Liver (tissue), 3 donors: ENCODE measurements at regions not wholly inside any gene's neighbourhood (a gene's known extent, or its start where the extent isn't known, plus 50 kb on each side); places are given as distances from the start of the nearest gene placed in this dataset.

Experiments used
- GABPA ChIP-seq, 2 donors: IDR thresholded peaks in 1 of 2; conservative IDR thresholded peaks in 1 of 2; 2 replicates each; pipeline ENCODE4 v1.6.1; 2016; ENCODE audit warnings: antibody characterized with exemption in 2 of 2, mild to moderate bottlenecking in 1 of 2, moderate library complexity in 1 of 2
- HNF4A ChIP-seq, 2 donors: conservative IDR thresholded peaks; 2 replicates each; pipeline ENCODE4 v1.6.1; 2016; ENCODE audit warnings: antibody characterized with exemption in 2 of 2, mild to moderate bottlenecking in 2 of 2
- JUND ChIP-seq, 2 donors: IDR thresholded peaks; 2 replicates each; pipeline ENCODE4 v1.6.1; 2016; ENCODE audit warnings: antibody characterized with exemption in 2 of 2
- RAD21 ChIP-seq, 2 donors: IDR thresholded peaks; 2 replicates each; pipeline ENCODE4 v1.6.1; 2016; ENCODE audit warnings: antibody characterized with exemption in 2 of 2, mild to moderate bottlenecking in 2 of 2
- RXRA ChIP-seq, 2 donors: IDR thresholded peaks; 2 replicates each; pipeline ENCODE4 v1.6.1; 2017 to 2018; ENCODE audit warnings: antibody characterized with exemption in 2 of 2, mild to moderate bottlenecking in 1 of 2
- SP1 ChIP-seq: IDR thresholded peaks from 2 replicates; pipeline ENCODE4 v1.6.1; 2018; ENCODE audit warnings: antibody characterized with exemption, mild to moderate bottlenecking
- TAF1 ChIP-seq: conservative IDR thresholded peaks from 2 replicates; pipeline ENCODE4 v1.6.1; 2016; ENCODE audit warnings: antibody characterized with exemption, mild to moderate bottlenecking
- YY1 ChIP-seq: IDR thresholded peaks from 2 replicates; pipeline ENCODE4 v1.6.1; 2016; ENCODE audit warnings: antibody characterized with exemption, mild to moderate bottlenecking
- TF ChIP-seq, protein P1 (sequence below): fragments of 150-350 bp; IDR thresholded peaks from 2 replicates; pipeline ENCODE4 v1.5.1; 2017; ENCODE audit warnings: improper control_type of control experiment, low read depth, low read length; ENCODE audit not compliant: missing input control
- TF ChIP-seq, protein P2 (sequence below): IDR thresholded peaks from 2 replicates; pipeline ENCODE4 v1.6.1; 2016; ENCODE audit warnings: antibody characterized with exemption
- TF ChIP-seq, protein P3 (sequence below): IDR thresholded peaks from 2 replicates; pipeline ENCODE4 v1.6.1; 2016; ENCODE audit warnings: antibody characterized with exemption, mild to moderate bottlenecking
- TF ChIP-seq, protein P4 (sequence below): IDR thresholded peaks from 2 replicates; pipeline ENCODE4 v1.6.1; 2016; ENCODE audit warnings: antibody characterized with exemption
- TF ChIP-seq, protein P5 (sequence below): IDR thresholded peaks from 2 replicates; pipeline ENCODE4 v1.6.1; 2016; ENCODE audit warnings: antibody characterized with exemption
- donor health status: healthy.
- donor health status: healthy.

DNA sequence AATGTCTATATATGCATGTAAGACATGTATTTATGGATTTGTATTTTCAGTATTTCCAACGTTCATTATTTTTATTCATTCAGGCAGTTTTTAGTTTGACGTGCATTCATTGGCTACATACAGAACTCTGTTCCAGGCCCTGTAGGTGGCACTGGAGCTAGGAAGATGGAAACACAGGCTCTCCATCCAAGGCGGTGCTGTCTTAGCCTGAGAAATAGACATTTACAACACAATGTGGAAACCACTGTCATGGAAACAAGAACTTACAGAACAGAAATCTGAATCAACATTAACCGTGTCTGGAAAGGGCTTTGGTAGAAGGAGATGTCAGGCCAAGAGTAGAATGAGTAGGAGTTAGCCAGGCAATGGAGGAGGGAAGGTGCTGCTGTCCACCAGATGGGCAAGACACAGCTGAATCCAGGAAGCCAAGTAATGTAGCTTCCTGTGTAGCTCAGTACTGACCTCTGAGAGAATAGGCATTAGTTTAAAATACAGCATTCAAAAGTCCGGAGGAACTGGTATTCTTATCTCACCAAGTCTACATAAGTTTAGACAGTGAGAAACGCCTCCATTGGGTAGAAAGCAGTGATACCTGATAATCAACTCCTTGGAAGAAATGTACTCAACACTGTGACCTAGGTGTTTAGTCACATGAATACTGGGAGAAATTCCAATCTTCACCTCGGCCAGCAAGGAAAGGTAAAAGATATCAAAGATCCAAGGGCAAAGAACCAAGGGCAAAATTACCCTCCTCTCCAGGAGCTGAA, 388.6 kb upstream of the CDH6 start:
- TF ChIP-seq GABPA (IDR thresholded peaks at IDR 0.05 in 1 of 2, conservative IDR thresholded peaks at IDR 0.05 in 1 of 2) (no peak), RXRA (IDR thresholded peaks at IDR 0.05) (no peak), TAF1 (no peak), JUND (IDR thresholded peaks at IDR 0.05) (no peak), SP1 (no peak), YY1 (no peak), RAD21 (IDR thresholded peaks at IDR 0.05) (peak; percentile 25 to 26), HNF4A (conservative IDR thresholded peaks at IDR 0.05) (no peak)
- TF ChIP-seq, protein P1, sequence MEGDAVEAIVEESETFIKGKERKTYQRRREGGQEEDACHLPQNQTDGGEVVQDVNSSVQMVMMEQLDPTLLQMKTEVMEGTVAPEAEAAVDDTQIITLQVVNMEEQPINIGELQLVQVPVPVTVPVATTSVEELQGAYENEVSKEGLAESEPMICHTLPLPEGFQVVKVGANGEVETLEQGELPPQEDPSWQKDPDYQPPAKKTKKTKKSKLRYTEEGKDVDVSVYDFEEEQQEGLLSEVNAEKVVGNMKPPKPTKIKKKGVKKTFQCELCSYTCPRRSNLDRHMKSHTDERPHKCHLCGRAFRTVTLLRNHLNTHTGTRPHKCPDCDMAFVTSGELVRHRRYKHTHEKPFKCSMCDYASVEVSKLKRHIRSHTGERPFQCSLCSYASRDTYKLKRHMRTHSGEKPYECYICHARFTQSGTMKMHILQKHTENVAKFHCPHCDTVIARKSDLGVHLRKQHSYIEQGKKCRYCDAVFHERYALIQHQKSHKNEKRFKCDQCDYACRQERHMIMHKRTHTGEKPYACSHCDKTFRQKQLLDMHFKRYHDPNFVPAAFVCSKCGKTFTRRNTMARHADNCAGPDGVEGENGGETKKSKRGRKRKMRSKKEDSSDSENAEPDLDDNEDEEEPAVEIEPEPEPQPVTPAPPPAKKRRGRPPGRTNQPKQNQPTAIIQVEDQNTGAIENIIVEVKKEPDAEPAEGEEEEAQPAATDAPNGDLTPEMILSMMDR: no peak
- TF ChIP-seq, protein P2, sequence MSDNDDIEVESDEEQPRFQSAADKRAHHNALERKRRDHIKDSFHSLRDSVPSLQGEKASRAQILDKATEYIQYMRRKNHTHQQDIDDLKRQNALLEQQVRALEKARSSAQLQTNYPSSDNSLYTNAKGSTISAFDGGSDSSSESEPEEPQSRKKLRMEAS: no peak
- TF ChIP-seq, protein P3, sequence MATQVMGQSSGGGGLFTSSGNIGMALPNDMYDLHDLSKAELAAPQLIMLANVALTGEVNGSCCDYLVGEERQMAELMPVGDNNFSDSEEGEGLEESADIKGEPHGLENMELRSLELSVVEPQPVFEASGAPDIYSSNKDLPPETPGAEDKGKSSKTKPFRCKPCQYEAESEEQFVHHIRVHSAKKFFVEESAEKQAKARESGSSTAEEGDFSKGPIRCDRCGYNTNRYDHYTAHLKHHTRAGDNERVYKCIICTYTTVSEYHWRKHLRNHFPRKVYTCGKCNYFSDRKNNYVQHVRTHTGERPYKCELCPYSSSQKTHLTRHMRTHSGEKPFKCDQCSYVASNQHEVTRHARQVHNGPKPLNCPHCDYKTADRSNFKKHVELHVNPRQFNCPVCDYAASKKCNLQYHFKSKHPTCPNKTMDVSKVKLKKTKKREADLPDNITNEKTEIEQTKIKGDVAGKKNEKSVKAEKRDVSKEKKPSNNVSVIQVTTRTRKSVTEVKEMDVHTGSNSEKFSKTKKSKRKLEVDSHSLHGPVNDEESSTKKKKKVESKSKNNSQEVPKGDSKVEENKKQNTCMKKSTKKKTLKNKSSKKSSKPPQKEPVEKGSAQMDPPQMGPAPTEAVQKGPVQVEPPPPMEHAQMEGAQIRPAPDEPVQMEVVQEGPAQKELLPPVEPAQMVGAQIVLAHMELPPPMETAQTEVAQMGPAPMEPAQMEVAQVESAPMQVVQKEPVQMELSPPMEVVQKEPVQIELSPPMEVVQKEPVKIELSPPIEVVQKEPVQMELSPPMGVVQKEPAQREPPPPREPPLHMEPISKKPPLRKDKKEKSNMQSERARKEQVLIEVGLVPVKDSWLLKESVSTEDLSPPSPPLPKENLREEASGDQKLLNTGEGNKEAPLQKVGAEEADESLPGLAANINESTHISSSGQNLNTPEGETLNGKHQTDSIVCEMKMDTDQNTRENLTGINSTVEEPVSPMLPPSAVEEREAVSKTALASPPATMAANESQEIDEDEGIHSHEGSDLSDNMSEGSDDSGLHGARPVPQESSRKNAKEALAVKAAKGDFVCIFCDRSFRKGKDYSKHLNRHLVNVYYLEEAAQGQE: no peak
- TF ChIP-seq, protein P4, sequence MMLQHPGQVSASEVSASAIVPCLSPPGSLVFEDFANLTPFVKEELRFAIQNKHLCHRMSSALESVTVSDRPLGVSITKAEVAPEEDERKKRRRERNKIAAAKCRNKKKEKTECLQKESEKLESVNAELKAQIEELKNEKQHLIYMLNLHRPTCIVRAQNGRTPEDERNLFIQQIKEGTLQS: no peak
- TF ChIP-seq, protein P5, sequence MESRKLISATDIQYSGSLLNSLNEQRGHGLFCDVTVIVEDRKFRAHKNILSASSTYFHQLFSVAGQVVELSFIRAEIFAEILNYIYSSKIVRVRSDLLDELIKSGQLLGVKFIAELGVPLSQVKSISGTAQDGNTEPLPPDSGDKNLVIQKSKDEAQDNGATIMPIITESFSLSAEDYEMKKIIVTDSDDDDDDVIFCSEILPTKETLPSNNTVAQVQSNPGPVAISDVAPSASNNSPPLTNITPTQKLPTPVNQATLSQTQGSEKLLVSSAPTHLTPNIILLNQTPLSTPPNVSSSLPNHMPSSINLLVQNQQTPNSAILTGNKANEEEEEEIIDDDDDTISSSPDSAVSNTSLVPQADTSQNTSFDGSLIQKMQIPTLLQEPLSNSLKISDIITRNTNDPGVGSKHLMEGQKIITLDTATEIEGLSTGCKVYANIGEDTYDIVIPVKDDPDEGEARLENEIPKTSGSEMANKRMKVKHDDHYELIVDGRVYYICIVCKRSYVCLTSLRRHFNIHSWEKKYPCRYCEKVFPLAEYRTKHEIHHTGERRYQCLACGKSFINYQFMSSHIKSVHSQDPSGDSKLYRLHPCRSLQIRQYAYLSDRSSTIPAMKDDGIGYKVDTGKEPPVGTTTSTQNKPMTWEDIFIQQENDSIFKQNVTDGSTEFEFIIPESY: no peak
